GM18502 (cell line): ENCODE measurements at regions not wholly inside any gene's neighbourhood (a gene's known extent, or its start where the extent isn't known, plus 50 kb on each side); places are given as distances from the start of the nearest gene placed in this dataset.

Source experiments
- ATAC-seq: cut with Tn5 transposase; IDR thresholded peaks from one replicate; pipeline ENCODE4 v1.9.1; 2021; ENCODE audit warnings: mild to moderate bottlenecking; ENCODE audit not compliant: unreplicated experiment, poor library complexity

DNA sequence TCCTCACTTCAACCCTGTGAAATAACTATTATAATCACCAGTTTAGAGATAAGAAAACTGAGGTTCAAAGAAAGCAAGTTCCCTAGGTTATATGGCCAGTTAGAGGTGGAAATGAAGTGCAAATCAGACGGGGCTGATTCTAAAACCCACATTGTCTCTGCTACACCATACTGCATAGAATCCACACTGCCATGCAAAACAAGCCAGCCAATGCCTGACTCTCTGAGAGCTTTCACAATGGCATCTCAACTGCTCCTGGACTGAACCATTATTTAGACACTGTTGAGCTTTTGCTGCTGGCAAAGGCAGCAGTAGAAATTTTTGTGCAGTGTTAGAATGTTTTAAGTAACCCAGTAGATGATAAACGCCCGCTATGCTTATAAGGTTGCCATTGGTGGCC lies 195.2 kb upstream of the CNR1 start:
- no peak for ATAC-seq

DNA sequence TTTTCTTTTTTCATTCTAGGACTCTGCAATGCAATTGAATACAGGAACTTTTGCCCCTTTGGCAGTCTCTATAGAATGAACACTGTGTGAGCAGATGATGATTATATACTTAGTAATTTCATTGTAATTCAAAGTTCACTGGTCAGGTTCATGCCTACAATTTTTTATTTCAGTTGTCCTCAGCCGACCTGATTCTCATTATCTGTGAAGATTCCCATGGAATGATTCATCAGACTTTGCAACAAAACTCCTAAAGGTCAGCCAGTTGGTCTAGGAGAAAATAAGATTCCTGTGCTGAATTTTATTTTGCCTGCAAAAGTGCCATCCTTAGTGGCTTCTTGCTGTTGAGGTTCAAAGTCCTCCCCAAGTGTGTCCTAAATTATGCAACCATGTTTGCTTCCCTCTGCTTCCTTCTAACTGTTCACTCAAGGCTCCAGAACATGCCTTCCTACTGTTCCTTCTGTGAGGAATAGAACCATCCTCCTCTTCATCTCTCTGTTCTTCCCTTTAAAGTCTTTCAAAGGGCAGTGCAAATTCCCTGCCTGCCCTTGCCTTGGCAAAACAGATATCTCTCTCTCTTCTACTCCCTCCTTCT lies 194.2 kb upstream of the CNR1 start:
- ATAC-seq, result no peak

DNA sequence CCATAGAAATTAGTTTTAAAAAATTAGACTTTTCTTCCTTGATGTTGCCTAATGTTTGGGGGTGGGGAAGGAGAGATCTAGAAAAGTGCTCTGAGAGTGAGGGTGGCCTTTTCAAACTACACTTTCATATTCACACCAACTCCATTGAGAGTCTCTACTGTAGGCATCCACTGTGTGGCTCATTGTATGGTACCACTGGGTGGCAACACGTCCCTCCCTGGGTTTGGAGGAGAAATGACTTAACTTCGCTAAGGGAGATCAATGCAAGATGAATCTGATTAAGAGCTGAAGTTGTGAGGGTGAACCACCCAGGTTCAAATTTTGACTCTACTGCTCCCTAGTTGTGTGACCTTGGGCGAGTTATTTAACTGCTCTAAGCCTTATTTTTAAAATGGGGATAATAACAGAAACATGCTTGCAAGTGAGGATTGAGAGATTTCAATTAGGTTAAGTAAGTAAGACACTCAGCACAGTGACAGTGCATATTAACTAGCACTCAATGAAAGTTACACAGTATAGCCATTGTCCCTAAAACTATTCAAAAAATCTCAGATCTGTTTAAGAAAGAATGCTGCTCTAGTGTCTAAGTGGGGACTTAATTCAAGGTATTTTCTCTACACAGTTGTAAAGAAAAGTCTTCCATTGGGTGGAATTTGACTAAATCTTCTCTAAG lies 193.5 kb upstream of the CNR1 start:
- ATAC-seq, result no peak

DNA sequence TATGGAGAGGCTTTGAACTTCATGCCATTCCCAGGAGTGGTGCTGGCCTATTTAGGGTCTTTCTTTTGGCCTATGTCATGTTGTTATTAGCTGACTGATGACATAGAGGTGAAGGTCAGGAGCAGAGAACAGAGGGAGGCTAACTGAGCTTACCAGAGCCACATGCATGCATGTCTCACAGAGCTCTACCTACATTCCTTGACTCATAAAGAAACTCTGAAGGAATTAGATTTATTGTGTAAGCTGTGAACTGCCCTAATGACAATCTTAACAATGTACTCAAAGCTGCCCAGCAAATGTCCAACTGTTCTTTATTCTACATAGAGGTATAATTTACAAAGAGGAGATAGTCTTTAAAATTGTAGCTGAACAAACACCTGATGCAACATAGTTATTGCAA lies 192.7 kb upstream of the CNR1 start:
- no peak for ATAC-seq

DNA sequence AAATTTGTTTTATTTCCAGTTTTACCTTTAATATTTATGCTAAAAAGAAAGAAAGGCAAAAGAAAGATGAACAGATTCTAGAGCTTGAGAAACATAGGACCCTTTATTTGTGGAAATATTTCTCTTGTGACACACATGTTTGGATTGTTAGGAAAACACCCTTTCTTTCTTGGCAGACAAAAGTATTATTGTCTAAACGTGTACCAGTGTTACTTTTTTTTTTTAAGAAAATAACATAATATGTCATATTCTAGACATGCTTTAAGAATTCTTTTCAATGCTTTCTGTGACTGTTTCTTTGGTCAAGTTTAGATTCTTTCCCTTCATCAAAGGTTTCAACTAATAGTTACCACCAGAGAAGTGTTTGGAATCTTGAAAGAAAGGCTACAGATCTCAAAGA lies 183.4 kb upstream of the CNR1 start:
- no peak for ATAC-seq

DNA sequence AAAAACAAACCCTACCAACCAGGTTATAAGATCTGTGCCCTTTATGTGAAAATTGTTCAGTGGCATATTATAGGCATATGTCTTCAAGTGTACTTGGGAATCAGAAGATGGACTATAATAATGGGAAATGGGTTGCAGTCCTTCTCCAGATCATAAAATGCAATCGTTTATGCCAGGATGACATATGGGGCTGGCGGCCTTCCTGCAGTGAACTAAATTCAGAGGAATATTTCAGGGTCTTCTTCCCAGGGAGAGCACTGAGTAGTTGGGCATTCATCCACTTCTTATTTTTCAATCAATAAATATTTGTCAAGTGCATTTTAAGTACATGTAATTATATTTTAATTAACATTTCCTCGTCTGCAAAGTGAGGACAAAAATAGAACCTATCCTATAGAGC lies 176.2 kb upstream of the CNR1 start:
- no peak for ATAC-seq

DNA sequence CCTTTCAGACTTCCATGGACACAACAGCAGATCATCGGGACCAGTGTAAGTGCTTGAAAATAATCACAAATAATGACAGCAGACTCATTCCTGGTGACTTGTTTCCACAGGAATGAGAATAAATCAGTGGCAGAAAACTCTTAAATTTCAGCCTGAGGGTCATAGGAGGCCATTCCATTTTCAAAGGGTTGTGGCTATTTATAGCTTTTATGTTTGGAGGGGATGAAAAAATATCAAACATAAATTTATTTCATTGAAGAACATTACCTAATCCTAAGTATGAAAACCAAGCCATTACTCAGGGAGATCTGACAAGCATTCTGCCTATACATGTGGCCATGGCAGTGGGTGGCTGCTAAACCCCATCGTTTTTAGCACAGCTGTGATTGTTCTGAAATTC lies 173.6 kb upstream of the CNR1 start:
- ATAC-seq, result no peak

DNA sequence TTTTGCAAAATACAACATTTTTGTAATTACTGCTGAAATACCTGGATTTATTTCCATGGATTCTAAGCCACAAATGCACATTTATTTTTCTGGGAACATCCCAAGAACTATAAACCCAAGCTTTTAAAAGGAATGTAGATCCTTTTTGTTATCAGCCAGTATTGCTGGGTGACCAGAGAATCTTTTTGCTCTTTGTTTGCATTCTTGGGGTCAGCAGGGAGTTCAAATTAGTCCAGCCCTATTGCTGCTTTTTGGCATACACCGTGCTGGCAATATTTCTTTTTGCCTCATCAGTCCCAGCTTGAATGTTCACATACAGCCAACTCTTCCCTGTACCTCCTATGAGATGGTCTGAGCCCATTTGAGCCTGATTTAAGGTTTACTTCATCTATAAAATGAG lies 155.2 kb upstream of the CNR1 start:
- ATAC-seq, result no peak

DNA sequence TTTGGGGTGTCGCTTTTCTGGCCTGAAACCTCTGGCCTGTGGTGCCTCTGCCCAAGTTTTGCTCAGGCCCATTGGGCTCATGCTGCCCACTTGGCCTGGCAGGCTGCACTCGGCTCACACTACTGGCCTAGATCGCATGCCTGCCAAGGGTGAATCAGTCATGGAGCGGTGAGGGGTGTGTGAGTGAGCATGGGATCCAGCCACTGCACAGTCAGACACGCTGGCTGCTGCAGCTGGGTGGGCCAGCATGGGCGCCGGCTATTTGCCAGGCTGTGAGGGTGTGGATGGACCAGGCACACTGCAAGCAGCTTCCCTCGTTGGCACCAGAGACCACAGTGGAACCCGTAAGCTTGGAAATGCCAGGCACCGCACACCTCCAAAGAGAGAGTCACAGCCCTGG lies 145.4 kb upstream of the CNR1 start:
- no peak for ATAC-seq

DNA sequence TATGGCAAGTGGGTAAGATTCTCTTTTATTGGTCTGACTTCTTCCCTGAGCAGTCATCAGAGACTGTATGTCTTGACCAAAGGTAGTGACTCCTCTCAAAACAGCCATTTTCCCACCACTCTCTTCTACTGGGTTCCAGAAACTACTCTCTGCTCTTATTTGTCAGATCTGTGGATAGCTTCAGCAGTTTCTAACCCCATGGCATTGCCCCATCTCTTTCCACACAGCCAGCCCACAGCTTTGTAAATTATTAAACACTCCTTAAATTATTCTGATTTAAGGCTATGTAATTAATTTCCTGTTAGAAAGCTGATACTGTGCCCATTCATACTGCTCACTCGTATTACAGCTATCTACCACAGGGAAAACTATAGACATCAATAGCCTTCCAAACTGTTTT lies 138.4 kb upstream of the CNR1 start:
- ATAC-seq, result no peak

DNA sequence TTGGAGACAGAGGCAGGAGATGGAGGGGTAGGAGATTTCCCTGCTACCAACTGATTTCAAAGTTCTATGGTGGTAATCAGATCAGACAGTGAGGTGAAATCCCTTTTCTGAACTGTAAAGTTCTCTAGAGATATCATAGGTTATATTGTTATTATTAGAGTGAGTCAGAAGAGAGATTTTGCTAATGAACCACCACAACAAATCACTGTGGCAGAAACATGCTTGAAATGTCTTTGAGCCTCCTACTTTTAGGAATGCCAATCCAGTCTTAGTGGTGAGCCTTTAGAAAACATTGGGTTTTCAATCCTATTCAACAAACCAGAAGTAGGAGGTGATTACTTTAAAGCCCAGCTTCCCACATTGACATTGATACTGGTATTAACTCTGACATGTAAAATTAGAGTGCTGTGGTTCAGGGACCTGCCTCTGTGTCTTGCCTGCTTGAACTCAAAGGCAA lies 136.7 kb upstream of the CNR1 start:
- no peak for ATAC-seq

DNA sequence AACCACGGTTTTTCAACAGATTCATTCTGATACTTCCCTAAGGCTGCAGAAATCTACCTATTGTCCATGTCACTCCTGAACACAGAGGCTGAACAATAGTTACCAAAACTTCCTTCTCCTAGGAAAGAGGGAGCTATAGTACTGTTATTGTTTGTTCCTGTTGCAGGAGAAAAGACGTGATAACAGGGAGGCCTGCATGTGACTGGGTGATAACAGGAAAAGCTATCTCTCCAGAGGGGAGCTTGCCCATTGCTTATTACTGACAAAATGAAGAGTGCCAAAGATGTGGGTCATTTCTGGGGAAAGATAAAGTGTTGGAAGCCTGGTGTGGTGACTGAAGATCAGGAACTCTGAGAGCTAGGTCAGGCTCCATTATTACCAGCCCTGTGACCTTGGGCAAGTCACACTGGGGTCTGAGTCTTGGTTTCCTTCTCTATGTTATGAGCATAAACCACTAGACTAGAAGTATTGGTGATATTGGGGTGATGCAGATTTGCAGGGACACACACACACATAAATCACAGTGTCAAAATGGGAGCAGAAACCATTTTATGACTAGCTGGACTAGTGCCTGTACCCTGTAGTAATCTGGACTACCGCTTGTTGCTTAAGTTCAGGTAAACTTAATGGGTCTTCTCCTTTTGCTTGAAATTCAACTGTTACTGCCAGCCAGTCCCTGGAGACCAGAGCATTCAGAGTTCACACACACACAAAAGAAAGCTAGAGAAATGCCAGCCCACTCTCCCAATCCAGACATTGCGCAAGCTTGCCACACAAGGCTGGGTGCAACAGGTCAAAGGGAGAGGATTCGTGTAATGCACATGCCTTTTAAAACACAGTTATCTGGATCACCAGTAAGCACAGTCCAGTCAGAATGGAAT lies 136.0 kb upstream of the CNR1 start:
- ATAC-seq, result no peak

DNA sequence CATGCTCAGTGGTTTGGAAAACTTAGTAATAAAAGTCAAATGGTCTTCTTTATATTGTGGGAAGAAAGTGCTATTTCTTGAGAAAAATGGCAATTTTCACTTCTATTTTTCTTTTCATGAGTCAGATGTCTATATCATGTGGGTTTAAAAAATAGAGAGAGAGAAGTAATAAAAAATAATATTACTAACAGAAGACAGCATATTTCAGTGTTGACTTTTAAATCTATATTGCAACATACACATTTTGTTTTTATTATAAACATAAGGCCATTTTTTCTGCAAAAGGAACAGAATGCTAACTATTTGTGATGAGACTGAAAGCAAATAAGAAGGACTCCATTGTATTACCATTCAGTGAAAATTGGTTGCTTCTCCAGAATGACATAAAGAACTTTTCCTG lies 135.1 kb upstream of the CNR1 start:
- ATAC-seq, result no peak

DNA sequence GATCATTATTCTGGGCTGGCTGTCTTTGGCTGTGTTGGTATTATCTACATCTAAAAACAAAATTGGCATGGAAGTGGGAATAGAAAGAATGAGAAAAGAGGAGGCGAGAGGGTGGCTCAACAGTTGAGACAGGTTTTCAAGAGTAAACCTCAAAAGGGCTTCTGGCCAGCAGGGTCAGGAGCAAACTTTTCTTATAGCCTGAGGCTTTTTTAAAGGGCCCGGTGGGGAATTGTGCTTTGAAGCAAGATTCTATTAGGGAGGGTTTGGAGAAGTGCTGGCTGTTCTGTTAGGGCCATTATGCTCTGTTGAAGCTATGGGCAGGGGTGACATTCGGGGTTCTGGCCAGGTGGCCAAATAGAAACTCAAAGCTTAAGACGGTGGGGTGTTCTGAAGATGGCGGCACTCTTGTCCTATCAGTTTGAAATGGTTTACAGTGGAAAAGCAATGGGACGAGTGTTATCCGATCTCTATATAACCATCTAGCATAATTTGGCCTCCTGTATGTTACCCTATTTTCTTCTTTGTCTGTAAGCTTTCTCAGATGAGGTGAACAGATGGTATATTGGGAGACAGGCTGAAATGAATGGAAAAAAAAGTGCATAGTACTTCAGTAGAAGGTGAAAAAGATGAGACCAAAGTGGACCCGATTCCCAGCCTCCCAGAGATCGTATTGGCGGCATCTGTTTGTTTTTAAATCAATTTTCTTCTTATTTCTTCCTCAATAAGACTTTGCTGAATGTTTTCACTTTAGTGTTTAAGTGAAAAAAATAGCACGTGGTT lies 132.1 kb upstream of the CNR1 start:
- ATAC-seq, result no peak

DNA sequence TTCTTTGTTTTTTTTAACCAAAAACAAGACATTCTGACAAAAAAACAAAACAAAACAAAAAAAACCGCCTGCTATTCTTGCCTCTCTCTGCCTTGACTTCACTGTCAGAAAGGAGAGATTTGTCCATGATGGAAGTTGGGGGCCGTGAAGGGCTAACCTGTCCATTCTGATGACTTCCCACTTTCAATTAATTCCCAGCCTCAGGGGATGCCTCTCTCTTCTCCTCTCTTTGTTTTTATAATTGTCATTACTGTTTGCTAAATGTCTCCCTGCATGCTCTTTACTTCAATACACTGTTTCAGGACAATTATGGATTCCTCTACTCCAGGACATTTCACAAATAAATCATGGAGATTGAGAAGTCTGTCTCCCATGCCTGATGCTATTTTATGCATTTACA lies 130.5 kb upstream of the CNR1 start:
- ATAC-seq, result no peak

DNA sequence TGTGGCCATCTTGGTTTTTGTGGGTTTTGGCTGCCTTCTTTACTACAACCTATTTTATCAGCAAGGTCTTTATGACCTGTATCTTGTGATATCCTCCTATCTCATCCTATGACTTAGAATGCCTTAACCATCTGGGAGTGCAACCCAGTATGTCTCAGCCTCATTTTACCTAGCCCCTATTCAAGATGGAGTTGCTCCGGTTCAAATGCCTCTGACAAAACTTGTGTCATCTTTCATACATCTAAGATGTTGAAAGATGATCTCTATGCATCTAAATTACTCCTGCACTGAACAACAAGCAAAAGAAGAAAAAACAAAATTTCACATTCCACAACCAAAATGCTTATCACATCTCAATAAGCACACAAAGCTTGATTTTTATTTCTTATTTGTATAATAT lies 129.5 kb upstream of the CNR1 start:
- no peak for ATAC-seq

DNA sequence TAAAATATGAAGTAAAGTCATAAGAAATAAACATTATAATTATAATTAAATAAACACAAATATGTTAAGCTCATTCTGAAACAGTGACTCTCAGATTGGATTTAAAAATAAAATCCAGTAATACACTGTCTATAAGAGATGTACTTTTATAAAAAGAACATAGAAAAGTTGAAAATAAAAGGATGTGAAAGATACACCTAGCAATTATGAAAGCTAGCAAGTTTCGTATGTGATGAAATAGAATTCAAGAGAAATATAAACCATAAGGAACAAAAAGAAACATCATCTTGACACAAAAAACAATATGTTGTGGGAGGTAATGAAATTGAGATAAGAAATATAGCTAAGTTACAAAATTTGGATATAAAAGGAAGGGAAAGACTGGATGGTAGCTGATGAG lies 128.6 kb upstream of the CNR1 start:
- ATAC-seq, result no peak

DNA sequence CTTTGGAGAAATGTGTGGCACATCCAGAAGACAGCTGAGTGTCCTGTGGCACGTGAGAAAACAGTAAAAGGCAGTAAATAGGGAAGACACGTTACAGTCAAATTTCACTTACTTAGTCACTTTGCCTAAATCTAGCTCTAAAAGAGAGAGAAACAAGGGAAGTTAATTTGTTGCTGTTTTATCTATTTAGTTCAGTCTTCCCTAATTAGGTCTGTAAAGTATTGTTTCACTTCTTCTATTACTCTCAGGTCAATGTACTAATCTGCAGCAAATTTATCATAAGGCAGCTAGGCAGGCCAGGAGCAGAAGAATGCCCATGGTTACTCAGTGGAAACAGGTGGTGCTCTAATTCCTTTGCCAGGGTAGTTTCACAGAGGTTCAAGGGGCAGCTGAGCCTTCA lies 124.3 kb upstream of the CNR1 start:
- no peak for ATAC-seq

DNA sequence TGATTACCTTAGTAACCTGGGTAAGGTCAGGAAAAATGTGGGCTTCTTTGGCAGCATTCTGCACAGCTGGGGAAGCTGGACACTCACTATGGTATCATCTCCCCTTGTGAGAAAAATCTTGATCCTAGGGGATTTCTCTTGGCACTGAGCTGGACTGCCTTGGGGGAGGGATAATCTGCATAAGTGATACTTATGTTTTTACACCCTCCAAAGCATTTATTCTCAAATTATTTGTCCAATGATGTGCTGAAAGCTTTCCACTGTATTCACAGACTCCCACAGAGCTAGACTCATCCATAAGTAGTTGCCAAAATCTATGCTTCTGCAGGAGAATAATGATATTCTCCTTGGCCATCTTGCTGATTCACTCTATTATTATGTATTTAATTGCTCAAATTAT lies 121.5 kb upstream of the CNR1 start:
- no peak for ATAC-seq

DNA sequence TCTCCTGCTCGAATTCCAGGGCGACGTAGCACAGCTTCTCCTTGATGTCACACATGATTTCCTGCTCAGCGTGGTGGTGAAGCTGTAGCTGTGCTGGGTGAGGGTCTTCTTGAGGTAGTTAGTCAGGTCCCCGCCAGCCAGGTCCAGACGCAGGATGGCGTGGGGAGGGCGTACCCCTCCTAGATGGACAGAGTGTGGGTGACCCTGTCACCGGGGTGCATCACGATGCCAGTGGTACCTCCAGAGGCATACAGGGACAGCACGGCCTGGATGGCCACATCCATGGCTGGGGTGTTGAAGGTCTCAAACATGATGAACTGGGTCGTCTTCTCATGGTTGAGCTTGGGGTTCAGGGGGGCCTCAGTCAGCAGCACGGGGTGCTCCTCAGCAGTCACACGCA lies 110.2 kb upstream of the CNR1 start:
- no peak for ATAC-seq

DNA sequence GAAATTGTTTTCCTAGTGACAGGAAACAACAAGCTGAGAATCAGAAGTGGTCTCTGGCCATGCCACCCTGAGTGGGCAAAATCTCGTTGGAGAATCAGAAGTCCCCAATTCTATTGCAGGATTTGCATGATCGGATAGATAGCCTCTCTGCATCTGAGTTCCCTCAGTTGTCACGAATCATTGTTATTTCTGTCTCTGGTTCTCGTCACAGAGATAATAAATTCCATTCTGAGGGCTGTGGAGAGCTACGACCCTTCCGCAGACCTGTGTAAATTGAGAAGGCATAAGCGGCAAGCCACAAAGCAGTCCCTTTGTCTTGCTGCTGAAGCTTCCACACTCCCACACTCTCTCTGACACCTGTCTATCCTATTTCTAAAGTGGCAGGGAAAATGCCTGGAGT lies 102.4 kb upstream of the CNR1 start:
- no peak for ATAC-seq
